ENCODE measurements at regions not wholly inside any gene's neighbourhood (a gene's known extent, or its start where the extent isn't known, plus 50 kb on each side); places are given as distances from the start of the nearest gene placed in this dataset.
"Not testable (repeated sequence)": the region's sequence is repeated elsewhere in the genome, so short reads cannot be mapped to it uniquely, and the experiment has no call there.

DNA sequence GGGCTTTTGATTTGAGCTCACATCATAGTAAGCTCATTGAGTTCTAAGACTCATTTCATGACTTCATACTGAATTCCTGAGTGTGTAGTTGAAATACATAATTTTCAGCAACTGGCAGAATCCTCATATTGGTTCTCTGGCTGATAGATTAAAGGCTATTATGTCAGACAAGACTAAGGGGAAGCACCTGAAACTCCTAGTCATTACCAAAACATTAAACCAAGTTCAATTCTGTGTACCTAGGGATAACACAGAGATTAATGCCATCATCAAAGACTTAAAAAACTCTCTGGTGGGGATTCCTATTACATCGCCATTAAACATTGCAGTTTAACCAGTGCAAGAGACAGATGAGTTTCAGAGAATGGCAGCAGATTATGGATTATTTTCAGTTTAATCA is 339.1 kb downstream of the PTPRC start:
- no peak for DNase-seq (ENCODE audit: low read depth in 2 of 2)

DNA sequence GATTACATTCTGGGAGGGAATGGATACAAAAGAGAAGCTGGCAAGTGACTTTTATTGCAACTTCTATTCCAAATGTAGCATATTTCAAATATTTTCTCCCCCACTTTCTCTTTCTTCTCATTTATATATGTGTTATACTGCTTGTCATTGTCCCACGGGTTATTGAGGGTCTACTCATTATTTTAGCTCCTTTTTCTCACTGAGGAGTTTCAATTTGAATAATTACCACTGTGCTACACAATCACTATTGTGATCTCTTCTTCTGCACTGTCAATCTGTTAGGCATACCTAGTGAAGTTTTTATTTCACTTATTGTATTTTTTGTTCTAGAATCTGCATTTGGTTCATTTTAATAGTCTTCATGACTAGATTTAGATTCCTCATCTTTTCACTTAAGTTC is 339.7 kb downstream of the PTPRC start:
- DNase-seq (ENCODE audit: low read depth in 2 of 2) = no peak

DNA sequence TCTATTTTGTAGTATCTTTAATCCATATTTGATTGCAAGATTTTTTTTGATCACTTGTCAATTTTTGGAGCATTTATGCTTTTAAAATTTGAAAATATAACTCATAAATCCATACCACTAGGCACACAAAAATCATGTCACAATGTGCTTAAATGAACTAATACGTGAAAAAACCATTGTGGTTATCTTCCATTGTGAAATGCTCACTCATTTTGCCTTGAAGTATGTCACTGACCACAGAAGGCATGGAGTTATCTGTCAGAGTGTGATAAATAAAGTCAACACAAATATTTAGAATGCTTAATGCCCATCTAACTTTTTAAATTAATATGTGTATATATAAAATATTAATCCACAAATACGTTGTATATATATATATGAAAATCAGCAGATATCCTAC is 347.2 kb downstream of the PTPRC start:
- no peak for DNase-seq (ENCODE audit: low read depth in 2 of 2)

DNA sequence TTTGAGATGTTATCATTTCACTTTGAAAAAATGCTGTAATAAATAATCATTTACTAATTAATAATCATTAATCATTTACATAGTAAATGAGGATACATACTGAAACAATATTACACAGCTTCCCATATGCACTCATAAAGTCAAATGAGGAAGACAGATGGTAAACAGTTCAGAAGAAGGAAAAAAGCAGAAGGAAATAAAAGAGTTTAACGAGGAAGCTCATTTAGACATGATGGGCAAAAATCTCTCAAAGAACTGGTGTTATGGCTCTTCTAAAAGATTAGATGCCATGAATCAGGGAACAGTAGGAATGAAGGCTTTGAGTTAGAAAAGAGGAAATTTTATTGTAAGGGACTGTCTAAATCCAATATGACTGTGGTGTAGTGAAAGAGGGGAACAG is 347.6 kb downstream of the PTPRC start:
- no peak for DNase-seq (ENCODE audit: low read depth in 2 of 2)

DNA sequence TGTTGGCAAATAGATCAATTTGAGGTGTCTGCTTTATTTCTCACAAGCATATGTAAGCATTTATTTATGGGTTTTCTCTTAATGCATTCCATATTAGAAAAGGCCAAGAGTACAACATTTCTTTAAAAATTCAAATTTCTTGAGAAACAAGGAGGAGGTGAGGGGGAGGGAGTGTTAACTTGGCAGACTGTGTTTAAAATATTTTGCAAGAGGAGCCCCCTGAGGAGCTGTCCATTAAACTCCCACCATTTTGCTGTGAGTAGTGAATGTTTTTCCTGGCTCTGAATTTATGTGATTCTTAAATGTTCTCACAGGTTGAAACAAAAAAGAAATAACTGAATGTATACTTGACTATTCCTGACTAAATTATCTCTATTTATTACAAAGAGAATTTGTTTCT is 363.8 kb downstream of the PTPRC start:
- no peak for DNase-seq (ENCODE audit: low read depth in 2 of 2)

DNA sequence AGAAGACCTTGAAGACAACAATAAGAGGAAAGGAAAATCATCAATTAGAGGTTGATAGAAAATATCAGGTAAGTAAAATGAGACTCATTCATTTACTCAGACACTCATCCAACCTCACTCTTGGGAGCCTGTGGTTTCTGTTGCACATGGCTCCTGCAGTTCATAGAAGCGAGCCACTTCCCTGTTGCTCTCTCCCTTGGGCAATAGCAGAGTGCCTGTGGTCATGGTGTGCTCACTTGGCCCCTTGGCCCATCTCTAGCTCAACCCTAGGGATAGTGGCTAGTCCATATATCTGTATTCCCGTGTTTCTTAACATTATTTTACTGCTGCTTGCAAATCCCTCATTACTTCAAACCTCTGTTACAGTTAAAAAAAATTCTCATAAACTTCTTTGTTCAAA is 368.6 kb downstream of the PTPRC start:
- DNase-seq (ENCODE audit: low read depth in 2 of 2) = no peak

DNA sequence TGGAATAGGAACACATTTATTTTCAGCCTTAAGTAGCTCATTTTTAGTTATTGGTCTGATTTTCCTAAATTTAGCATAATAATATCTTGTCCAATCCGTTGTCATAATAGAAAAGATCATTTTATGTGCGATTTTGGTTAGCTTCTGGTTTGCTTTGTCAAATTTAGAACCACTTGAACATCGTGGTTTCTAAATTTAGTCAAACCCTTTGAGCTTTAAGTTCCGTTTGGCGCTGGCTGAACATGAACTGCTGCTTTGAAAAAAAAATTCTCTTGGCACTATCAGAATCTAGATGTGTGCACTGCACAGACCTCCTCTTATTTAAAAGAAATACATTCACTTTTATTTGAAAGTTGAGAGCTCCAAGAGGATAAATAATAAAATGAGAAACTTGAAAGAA is 370.6 kb downstream of the PTPRC start:
- no peak for DNase-seq (ENCODE audit: low read depth in 2 of 2)

DNA sequence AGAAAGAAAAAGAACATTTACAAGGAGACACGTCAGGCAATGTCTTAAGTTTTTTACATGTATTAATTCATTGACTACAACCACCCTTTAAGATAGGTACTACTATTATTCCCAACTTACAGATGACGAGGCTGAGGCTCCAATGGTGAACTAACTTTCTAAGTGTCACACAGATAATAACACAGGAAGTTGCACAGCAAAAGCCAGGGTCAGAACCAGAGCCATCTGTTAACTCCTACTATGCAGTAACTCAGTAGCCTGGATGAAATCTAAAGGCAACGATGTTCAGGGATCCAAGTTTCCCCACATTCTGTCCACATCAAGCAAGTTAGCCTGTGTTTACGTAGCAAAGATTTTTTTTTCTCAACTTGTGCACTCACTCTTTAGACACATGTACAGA is 371.7 kb downstream of the PTPRC start:
- DNase-seq (ENCODE audit: low read depth in 2 of 2) = no peak

DNA sequence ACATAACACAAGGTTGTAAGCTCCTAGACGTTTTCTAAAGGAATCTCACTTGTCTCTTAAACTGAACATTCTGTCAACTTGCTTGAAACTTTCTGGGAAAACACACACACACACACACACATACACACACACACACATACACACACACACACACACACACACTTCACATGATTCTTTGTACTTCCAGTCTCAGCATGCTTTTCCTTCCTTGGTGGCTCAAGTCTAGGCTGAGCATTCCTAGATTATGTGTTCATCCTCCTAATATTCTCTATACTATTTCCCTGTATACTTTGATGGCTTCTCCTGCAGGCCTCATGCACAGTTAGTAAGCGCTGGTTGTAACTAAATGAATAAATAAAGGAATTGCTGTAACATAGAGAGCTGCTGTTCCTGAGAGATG is 372.1 kb downstream of the PTPRC start:
- DNase-seq (ENCODE audit: low read depth in 2 of 2) = no peak

DNA sequence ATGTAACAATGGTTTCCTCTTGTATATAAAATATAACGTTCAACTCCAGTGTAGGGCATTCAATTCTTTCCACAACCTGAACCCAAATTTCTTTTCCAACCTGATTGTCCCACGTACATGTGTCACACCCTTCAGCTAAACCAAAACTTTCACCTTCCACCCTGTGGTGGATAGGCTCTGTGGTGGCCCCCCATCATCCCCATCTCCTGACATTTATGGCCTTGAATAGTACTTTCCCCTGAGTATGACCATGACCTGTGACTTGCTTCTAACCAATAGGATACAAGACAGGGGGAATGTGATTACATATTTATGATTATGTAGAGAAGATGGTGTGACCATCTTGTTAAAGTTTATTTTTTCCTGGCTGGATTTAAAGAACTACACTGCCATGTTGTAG is 377.0 kb downstream of the PTPRC start:
- no peak for DNase-seq (ENCODE audit: low read depth in 2 of 2)

DNA sequence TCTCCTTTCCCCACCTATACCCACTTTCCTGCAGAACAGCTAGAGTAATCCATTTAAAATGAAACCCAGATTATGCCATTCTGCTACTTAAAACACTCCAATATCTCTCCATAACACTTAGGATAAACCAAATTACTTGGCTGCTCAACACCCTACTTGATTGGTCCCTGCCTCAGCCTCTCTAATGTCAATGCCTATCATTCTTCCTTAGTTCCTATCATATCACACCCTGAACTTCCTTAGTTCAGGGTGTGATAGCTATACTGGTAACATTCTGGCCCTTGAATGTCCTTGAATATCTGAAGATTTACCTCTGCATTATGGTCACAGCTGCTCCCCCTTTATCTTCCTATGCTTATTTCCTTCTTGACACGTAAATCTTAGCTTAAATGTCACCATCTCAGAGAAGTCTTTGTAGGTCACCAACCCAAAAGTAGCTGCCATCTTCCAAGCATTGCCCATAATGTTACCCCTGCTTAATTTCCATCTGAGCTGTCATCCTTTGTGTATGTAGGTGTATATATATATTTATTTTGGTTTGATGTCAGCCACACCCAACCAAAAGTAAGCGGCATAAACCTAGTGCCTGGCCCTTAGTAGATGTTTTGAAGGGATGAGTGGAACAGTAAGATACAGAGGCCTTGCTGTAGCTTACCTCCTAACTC is 379.8 kb downstream of the PTPRC start:
- DNase-seq (ENCODE audit: low read depth in 2 of 2) = no peak

DNA sequence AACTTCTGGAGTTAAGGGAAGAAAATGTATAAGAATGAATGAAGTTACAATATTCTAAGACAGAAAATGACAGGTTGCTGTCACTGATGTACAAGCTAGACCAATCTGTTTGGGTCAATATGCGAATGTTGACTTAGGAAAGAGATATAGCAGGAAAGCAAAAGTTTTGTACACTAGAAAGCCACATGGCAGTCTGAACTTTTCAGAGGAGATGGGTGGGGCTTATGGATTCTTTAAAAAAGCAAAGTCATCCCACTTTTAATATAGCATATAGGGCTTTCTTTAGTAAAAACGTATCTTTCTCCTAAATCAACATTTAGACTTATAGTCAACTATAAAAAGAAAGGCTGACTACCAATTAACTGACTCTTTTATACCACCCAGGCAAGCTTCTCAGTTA is 381.2 kb downstream of the PTPRC start:
- no peak for DNase-seq (ENCODE audit: low read depth in 2 of 2)

DNA sequence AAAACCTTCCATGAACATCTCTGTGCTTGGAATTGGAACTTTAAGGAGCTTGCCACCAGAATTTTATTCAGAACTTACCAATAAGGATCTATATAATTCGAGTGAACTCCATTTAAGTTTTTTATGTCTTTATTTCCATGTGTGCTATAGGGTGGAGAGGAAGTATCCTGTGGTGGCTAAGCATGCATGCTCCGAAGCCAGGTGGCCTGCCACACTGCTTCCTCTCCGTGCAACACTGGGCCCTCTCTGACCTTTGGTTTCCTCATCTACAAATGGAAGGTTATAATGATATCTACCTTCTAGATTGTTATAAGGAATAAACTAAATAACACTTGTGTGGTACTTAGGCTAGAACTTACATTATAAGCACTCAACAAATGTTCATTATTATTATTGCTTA is 382.1 kb downstream of the PTPRC start:
- no peak for DNase-seq (ENCODE audit: low read depth in 2 of 2)

DNA sequence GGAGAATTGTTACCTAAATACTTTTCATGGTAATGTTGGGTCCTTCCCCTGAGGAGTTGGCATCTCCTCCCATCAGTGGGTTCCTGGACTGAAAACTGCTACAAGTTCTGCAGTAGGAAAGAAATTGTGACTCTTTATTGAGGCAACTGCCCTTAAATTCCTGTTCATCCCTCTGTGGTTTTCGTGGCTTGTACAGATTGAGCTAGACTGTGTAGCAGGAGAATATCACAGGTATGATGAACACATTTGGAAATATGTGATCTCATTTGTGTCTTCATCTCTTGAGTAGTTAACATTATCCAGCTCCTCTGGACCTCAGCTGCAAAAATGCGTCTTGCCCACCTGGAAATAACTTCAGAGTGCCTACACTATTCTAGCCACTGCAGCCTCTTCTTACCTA is 390.6 kb downstream of the PTPRC start:
- no peak for DNase-seq (ENCODE audit: low read depth in 2 of 2)

DNA sequence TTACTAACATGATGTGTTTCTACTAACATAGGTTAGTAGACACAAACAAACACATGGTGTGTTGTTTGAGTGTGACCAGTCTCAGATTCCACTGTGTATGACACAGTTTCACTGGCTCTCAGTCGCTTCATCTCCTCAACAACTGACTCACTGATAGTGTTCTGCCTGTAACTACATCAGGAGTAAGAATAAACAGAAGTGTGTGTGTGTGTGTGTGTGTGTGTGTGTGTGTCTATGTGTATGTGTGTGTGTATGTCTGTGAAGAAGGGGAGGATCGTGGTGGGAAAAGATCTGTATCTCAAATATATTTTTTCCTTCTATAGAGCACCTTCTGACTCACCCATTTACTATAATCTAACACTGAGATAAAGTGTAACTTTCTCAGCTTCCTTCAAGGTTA is 391.0 kb downstream of the PTPRC start:
- DNase-seq (ENCODE audit: low read depth in 2 of 2) = no peak

DNA sequence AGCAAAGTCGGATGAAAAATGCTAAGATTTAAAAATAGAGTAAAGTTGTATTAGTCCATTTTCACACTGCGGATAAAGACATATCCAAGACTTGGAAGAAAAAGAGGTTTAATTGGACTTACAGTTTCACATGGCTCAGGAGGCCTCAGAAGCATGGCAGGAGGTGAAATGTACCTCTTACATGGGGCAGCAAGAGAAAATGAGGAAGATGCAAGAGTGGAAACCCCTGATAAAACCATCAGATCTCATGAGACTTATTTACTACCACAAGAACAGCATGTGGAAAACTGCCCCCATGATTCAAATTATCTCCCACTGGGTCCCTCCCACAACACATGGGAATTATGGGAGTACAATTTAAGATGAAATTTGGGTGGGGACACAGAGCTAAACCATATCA is 391.7 kb downstream of the PTPRC start:
- DNase-seq (ENCODE audit: low read depth in 2 of 2) = not testable (repeated sequence)

DNA sequence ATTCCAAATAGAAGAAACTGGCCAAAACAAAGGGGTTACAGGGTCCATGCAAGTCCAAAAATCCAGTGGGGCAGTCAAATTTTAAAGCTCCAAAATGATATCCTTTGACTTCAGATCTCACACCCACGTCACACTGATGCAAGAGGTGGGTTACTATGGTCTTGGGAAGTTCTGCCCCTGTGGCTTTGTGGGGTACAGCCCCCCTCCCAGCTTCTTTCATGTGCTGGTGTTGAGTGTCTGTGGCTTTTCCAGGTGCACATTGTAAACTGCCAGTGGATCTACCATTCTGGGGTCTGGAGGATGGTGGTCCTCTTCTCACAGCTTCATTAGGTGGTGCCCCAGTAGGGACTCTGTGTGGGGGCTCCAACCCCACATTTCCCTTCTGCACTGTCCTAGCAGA is 392.3 kb downstream of the PTPRC start:
- not testable (repeated sequence) for DNase-seq (ENCODE audit: low read depth in 2 of 2)

DNA sequence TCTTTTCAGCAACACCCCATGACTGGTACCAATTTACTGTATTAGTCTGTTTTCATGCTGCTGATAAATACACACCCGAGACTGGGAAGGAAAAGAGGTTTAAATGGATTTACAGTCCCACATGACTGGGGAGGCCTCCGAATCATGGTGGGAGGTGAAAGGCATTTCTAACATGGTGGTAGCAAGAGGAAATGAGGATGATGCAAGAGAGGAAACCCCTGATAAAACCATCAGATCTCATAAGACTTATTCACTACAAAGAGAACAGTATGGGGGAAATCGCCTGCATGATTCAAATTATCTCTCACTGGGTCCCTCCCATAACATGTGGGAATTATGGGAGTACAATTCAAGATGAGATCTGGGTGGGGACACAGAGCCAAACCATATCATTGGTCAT is 393.6 kb downstream of the PTPRC start:
- not testable (repeated sequence) for DNase-seq (ENCODE audit: low read depth in 2 of 2)

DNA sequence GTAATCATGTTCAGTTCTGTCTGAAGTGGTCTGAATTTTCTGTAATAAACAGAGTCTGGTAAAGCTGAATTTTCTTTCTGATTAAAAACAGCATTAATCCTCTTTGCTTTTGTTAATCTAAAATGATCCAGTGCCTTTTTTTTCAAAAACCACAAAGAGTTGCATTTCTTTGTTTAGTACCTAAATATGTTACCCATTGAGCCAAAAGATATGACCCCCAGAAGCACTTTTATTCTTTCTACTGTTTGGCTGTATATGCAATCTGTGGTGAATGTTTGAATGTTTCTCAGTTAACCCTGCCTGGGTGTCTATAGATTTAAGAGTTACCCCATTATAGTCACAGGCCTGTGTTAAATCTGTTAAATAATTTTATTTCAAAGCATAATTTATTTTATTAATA is 394.8 kb downstream of the PTPRC start:
- no peak for DNase-seq (ENCODE audit: low read depth in 2 of 2)

DNA sequence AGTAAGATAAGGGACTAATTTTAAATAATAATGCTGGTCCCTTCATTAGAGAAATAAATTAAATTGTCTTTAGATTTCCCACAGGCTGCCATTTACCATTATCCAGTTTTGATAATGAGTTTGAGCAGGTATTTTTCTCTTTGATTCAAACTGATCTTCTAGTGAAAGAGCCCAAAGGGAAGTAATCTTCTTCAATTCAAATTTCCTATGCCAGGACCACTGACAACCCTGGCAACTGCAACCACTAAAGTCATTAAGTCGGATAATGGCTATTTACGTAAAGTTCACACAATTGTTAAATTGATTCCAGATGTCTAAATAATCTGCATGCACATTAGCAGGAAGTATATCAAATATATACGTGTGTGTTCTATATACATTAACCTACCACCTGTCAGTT is 399.3 kb downstream of the PTPRC start:
- no peak for DNase-seq (ENCODE audit: low read depth in 2 of 2)

DNA sequence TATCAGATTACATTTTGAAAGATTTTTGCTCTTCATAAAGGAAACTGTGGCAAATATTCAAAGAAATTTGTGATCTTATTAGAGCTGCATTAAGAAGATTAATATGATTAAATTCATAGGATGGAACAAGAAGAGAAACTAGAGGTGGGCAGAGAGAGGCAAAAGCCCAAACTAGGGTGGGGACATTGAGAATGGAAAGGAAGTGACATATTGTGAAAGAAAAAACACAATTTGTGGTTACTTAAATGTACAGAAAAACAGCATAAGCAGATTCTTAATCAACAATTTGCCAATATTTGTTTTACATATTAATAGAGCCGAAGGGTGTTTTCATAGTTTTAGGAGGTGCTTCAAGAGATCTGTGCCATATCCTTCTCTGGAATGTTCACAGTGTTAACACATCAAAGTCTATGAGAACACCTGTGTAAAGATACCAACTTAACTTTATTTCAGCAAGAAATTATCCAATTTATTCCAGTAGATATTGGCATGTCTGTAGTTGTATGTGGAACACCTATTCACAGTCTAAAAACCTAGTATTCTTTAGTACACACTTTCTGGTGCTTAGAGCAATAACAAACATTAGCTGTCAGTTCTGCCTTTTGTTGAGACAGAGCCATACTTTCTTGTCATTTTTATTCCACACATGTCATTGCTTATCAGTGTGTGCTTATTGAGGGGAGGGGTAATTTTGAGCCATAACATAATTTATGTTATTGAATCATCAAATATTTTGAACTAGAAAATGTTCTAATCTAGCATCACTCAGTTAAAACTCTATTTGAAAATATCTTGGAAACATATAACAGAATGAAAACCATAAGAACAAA is 401.5 kb downstream of the PTPRC start:
- no peak for DNase-seq (ENCODE audit: low read depth in 2 of 2)

DNA sequence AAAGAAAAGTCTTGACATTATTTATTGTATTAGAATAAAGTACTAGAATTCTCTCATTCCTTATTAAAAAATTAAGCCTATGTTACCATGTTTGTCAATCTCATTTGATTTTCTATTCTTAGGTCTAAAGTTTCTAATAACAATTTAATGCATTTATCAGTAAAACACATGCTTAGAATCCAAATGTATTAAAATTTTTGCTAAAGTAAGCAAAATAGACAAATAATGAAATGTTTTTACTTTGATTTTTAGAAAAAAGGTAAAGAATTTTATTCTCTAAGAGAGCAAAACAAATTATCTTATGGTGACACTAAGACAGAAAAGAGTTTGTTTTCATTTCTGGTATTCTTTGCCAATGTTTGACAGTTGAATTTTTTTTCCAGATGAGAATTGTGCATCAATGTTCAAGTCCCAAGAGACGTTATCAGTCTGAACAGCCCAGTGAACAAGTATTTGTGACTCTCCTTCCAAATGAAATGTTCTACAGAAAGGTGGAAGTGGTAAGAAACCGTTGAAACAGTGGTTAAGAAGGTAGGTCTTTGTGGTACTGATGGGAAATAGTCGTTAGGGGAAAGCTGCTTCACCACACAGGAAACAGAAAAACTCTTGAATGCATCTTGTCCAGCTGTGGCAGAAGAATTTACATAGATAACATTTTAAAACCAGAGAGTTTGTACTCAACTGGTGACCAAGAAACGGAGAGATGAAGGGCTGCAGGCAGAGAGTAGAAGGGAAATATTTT is 402.5 kb downstream of the PTPRC start:
- DNase-seq (ENCODE audit: low read depth in 2 of 2) = no peak

DNA sequence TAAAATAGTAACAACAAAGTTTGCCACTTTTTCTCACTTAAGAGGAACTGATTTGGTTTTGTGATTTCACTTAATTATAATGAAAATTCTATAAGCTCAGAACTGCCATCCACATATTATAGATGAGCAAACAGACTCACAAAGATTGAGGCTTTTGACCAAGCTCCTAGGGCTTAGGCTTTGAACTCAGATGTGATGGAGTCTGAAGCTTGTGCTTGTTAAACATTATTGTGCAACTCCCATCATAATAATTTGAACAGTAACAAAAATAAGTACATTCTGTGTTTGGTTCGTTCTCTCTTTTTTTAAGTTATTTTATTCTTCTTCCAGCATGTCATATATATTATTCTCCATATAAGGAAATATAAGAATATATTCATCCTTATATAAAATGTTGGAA is 403.4 kb downstream of the PTPRC start:
- no peak for DNase-seq (ENCODE audit: low read depth in 2 of 2)

Data from activated CD4-positive, alpha-beta T cell treated with anti-CD3 and anti-CD28 coated beads for 24 hours (primary cell).